ENCODE measurements at regions not wholly inside any gene's neighbourhood (a gene's known extent, or its start where the extent isn't known, plus 50 kb on each side); places are given as distances from the start of the nearest gene placed in this dataset.

- no peak for TF ChIP-seq CTCF (IDR thresholded peaks at IDR 0.05)
- no peak for TF ChIP-seq ZFX (IDR thresholded peaks at IDR 0.05; ENCODE audit: borderline replicate concordance)
- no peak overlapping the region for H3K27ac ChIP-seq
Measured at GRCh38 chr4:164288578-164288977, 465.4 kb upstream of the SMIM31 start.

GRCh38 chr4:164293203-164293602, 460.7 kb upstream of the SMIM31 start:
- TF ChIP-seq ZFX (IDR thresholded peaks at IDR 0.05; ENCODE audit: borderline replicate concordance) (no peak), CTCF (IDR thresholded peaks at IDR 0.05) (no peak)
- H3K27ac ChIP-seq, result no peak overlapping the region

- no peak for TF ChIP-seq ZFX (IDR thresholded peaks at IDR 0.05; ENCODE audit: borderline replicate concordance)
- no peak for TF ChIP-seq CTCF (IDR thresholded peaks at IDR 0.05)
- H3K27ac ChIP-seq, result no peak overlapping the region
Measured at GRCh38 chr4:164293743-164294142, 460.2 kb upstream of the SMIM31 start.

- no peak overlapping the region for H3K27ac ChIP-seq
- TF ChIP-seq CTCF (IDR thresholded peaks at IDR 0.05), result no peak
- TF ChIP-seq ZFX (IDR thresholded peaks at IDR 0.05; ENCODE audit: borderline replicate concordance), result no peak
Measured at GRCh38 chr4:164301430-164301829, 452.5 kb upstream of the SMIM31 start.

GRCh38 chr4:164304101-164304639, 449.8 kb upstream of the SMIM31 start:
- no peak overlapping the region for H3K27ac ChIP-seq
- no peak for TF ChIP-seq CTCF (IDR thresholded peaks at IDR 0.05)
- TF ChIP-seq ZFX (IDR thresholded peaks at IDR 0.05; ENCODE audit: borderline replicate concordance), result no peak

GRCh38 chr4:164304861-164305260, 449.1 kb upstream of the SMIM31 start:
- no peak overlapping the region for H3K27ac ChIP-seq
- TF ChIP-seq CTCF (IDR thresholded peaks at IDR 0.05), result no peak
- TF ChIP-seq ZFX (IDR thresholded peaks at IDR 0.05; ENCODE audit: borderline replicate concordance), result no peak

- TF ChIP-seq ZFX (IDR thresholded peaks at IDR 0.05; ENCODE audit: borderline replicate concordance) (no peak), CTCF (IDR thresholded peaks at IDR 0.05) (no peak)
- no peak overlapping the region for H3K27ac ChIP-seq
Measured at GRCh38 chr4:164307262-164307661, 446.7 kb upstream of the SMIM31 start.

Data from 22Rv1 (cell line).